ENCODE measurements at regions not wholly inside any gene's neighbourhood (a gene's known extent, or its start where the extent isn't known, plus 50 kb on each side); places are given as distances from the start of the nearest gene placed in this dataset.
"Not testable (repeated sequence)": the region's sequence is repeated elsewhere in the genome, so short reads cannot be mapped to it uniquely, and the experiment has no call there.

- DNase-seq (ENCODE audit: low read depth), result no peak
These were observed 328.1 kb downstream of the HINT1 start for GRCh38 chr5:130836729-130837649.

- DNase-seq (ENCODE audit: low read depth), result not testable (repeated sequence)
These were observed 347.3 kb downstream of the HINT1 start for GRCh38 chr5:130817598-130818384.

GRCh38 chr5:130815246-130815645 lies 349.8 kb downstream of the HINT1 start:
- no peak for DNase-seq (ENCODE audit: low read depth)

GRCh38 chr5:130808691-130809090 lies 356.4 kb downstream of the HINT1 start:
- no peak for DNase-seq (ENCODE audit: low read depth)

GRCh38 chr5:130805648-130806047 lies 359.4 kb downstream of the HINT1 start:
- no peak for DNase-seq (ENCODE audit: low read depth)

GRCh38 chr5:130805036-130805435 lies 360.0 kb downstream of the HINT1 start:
- DNase-seq (ENCODE audit: low read depth), result no peak

GRCh38 chr5:130801963-130802362 lies 363.1 kb downstream of the HINT1 start:
- no peak for DNase-seq (ENCODE audit: low read depth)

GRCh38 chr5:130799015-130799414 lies 366.0 kb downstream of the HINT1 start:
- DNase-seq (ENCODE audit: low read depth), result no peak

GRCh38 chr5:130797303-130797702 lies 367.8 kb downstream of the HINT1 start:
- no peak for DNase-seq (ENCODE audit: low read depth)

- DNase-seq (ENCODE audit: low read depth), result no peak
These were observed 368.2 kb downstream of the HINT1 start for GRCh38 chr5:130796902-130797301.

GRCh38 chr5:130796032-130796431 lies 369.0 kb downstream of the HINT1 start:
- no peak for DNase-seq (ENCODE audit: low read depth)

GRCh38 chr5:130795037-130795436 lies 370.0 kb downstream of the HINT1 start:
- no peak for DNase-seq (ENCODE audit: low read depth)

- DNase-seq (ENCODE audit: low read depth), result no peak
These were observed 387.3 kb downstream of the HINT1 start for GRCh38 chr5:130777794-130778193.

GRCh38 chr5:130773813-130774212 lies 391.2 kb downstream of the HINT1 start:
- no peak for DNase-seq (ENCODE audit: low read depth)

- peak; percentile 9 for DNase-seq (ENCODE audit: low read depth)
These were observed 403.0 kb downstream of the HINT1 start for GRCh38 chr5:130762031-130762430.

- DNase-seq (ENCODE audit: low read depth), result no peak
These were observed 406.0 kb downstream of the HINT1 start for GRCh38 chr5:130759061-130759460.

GRCh38 chr5:130747556-130747955 lies 417.5 kb downstream of the HINT1 start:
- no peak for DNase-seq (ENCODE audit: low read depth)

GRCh38 chr5:130746641-130747040 lies 418.4 kb downstream of the HINT1 start:
- DNase-seq (ENCODE audit: low read depth), result not testable (repeated sequence)

- DNase-seq (ENCODE audit: low read depth), result no peak
These were observed 422.0 kb downstream of the HINT1 start for GRCh38 chr5:130743092-130743491.

GRCh38 chr5:130740047-130740569 lies 424.9 kb downstream of the HINT1 start:
- DNase-seq (ENCODE audit: low read depth), result no peak

- no peak for DNase-seq (ENCODE audit: low read depth)
These were observed 433.2 kb downstream of the HINT1 start for GRCh38 chr5:130731839-130732238.

GRCh38 chr5:130729541-130729940 lies 435.5 kb downstream of the HINT1 start:
- no peak for DNase-seq (ENCODE audit: low read depth)

GRCh38 chr5:130727830-130728229 lies 437.2 kb downstream of the HINT1 start:
- no peak for DNase-seq (ENCODE audit: low read depth)

All from fibroblast of gingiva (primary cell).